ENCODE measurements at regions not wholly inside any gene's neighbourhood (a gene's known extent, or its start where the extent isn't known, plus 50 kb on each side); places are given as distances from the start of the nearest gene placed in this dataset.

GRCh38 chr3:3665546-3665945 lies 133.7 kb upstream of the LRRN1 start:
- intact Hi-C loops (cut with DNase I; ENCODE audit: low total_unique reads) = no loop called here
- WGBS, 5 donors = 72 to 89% (median 73%) methylated on average over 2 of the region's 2 CpGs
- DNase-seq = no peak
- Histone ChIP-seq H3K27ac (no peak overlapping the region), H3K27me3 (replicated peaks in 1 of 7) (no peaks in the 10 kb centered on the region), H3K9me3 (peaks cover 0 to 12% (median 2%) of the 10 kb centered on the region in 8 donors), H3K36me3 (no peaks in the 10 kb centered on the region), H3K4me3 (no peak overlapping the region), H3K4me1 (peaks cover 0 to 9% (median 3%) of the 10 kb centered on the region in 6 donors)
- TF ChIP-seq POLR2AphosphoS5 (IDR thresholded peaks at IDR 0.05) = no peak
- TF ChIP-seq POLR2A (IDR thresholded peaks at IDR 0.05) = no peak
- no peak for TF ChIP-seq CTCF (IDR thresholded peaks at IDR 0.05 in 8 of 11, conservative IDR thresholded peaks at IDR 0.05 in 3 of 11)

DNA sequence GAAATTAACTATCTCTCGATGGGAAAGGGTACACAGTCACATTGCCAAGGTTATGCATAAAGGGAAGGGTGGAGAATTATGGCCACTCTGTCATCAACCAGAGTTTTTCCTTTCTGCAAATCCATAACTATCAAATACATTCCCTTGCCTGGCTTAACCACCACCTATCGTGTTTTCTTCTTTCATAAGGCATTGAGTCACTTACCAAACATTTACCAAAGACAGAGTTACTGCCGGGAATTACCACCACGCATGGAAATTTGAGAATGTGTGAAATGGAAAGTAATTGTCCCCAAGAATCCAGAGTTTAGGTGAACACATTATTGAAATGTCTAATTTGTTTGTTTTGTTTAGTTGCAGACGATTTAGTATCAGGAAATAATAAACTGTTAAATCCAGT lies 134.3 kb upstream of the LRRN1 start:
- TF ChIP-seq POLR2A (IDR thresholded peaks at IDR 0.05) (no peak), CTCF (IDR thresholded peaks at IDR 0.05 in 8 of 11, conservative IDR thresholded peaks at IDR 0.05 in 3 of 11) (no peak), POLR2AphosphoS5 (IDR thresholded peaks at IDR 0.05) (no peak)
- Histone ChIP-seq H3K36me3 (no peaks in the 10 kb centered on the region), H3K27me3 (replicated peaks in 1 of 7) (no peaks in the 10 kb centered on the region), H3K4me3 (no peak overlapping the region), H3K27ac (no peak overlapping the region), H3K9me3 (peaks cover 0 to 8% (median 2%) of the 10 kb centered on the region in 8 donors), H3K4me1 (peaks cover 0 to 9% (median 3%) of the 10 kb centered on the region in 6 donors)
- WGBS, 5 donors = 79 to 94% (median 84%) methylated on average over 5 of the region's 5 CpGs
- intact Hi-C loops (cut with DNase I; ENCODE audit: low total_unique reads) = no loop called here
- no peak for DNase-seq

DNA sequence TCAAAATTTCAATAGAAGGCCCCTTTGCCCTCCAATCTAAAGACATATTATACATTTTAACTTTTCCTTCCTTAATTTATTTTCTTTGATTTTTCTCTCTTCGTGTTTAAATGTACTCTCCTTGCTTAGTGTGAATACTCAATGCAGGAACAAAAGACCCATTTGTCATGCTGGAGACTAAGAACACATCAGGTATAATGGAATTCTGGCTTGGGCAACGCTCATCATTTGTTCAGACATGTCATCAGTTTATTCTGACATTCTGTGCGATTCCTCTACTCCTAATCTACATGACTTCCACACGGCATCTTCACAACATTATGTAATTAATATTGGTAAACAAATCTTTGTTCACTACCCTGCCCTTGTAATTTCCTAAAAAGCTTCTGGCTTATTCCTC lies 136.6 kb upstream of the LRRN1 start:
- no peaks in the 10 kb centered on the region for H3K36me3 ChIP-seq
- no peak for DNase-seq
- no peak for TF ChIP-seq POLR2AphosphoS5 (IDR thresholded peaks at IDR 0.05)
- TF ChIP-seq POLR2A (IDR thresholded peaks at IDR 0.05) = no peak
- no peak for TF ChIP-seq CTCF (IDR thresholded peaks at IDR 0.05 in 8 of 11, conservative IDR thresholded peaks at IDR 0.05 in 3 of 11)
- WGBS, 5 donors = 79 to 88% (median 86%) methylated on average over 4 of the region's 4 CpGs
- H3K27ac ChIP-seq = no peak overlapping the region
- no peak overlapping the region for H3K4me3 ChIP-seq
- no peaks in the 10 kb centered on the region for H3K27me3 ChIP-seq (replicated peaks in 1 of 7)
- peaks cover 0 to 16% (median 10%) of the 10 kb centered on the region in 8 donors for H3K9me3 ChIP-seq
- peaks cover 0 to 9% (median 2%) of the 10 kb centered on the region in 6 donors for H3K4me1 ChIP-seq
- intact Hi-C loops (cut with DNase I; ENCODE audit: low total_unique reads) = no loop called here

GRCh38 chr3:3654916-3655315 lies 144.3 kb upstream of the LRRN1 start:
- DNase-seq = no peak
- Histone ChIP-seq H3K9me3 (peaks cover 0 to 11% (median 10%) of the 10 kb centered on the region in 8 donors), H3K27me3 (replicated peaks in 1 of 7) (no peaks in the 10 kb centered on the region), H3K27ac (no peak overlapping the region), H3K4me1 (no peaks in the 10 kb centered on the region), H3K36me3 (no peaks in the 10 kb centered on the region), H3K4me3 (no peak overlapping the region)
- TF ChIP-seq POLR2A (IDR thresholded peaks at IDR 0.05) (no peak), POLR2AphosphoS5 (IDR thresholded peaks at IDR 0.05) (no peak)
- 75 to 97% (median 88%) methylated on average over 2 of the region's 2 CpGs for WGBS, 5 donors
- intact Hi-C loops (cut with DNase I; ENCODE audit: low total_unique reads) = no loop called here
